GM21619 (cell line): ENCODE measurements at regions not wholly inside any gene's neighbourhood (a gene's known extent, or its start where the extent isn't known, plus 50 kb on each side); places are given as distances from the start of the nearest gene placed in this dataset.

Source experiments
- ATAC-seq: cut with Tn5 transposase; IDR thresholded peaks from one replicate; pipeline ENCODE4 v1.9.1; 2021; ENCODE audit not compliant: unreplicated experiment

- peak; percentile 47 for ATAC-seq
Observed at GRCh38 chr4:27813699-27814425, 953.2 kb downstream of the STIM2 start.

- no peak for ATAC-seq
Observed at GRCh38 chr4:27819246-27819645, 958.6 kb downstream of the STIM2 start.

- no peak for ATAC-seq
Observed at GRCh38 chr4:27828843-27829242, 968.2 kb downstream of the STIM2 start.

- ATAC-seq = no peak
Observed at GRCh38 chr4:27830251-27830650, 969.6 kb downstream of the STIM2 start.

GRCh38 chr4:27835851-27836250, 975.2 kb downstream of the STIM2 start:
- ATAC-seq = no peak

GRCh38 chr4:27836523-27836922, 975.9 kb downstream of the STIM2 start:
- no peak for ATAC-seq

GRCh38 chr4:27843776-27844175, 983.1 kb downstream of the STIM2 start:
- no peak for ATAC-seq

GRCh38 chr4:27844376-27844775, 983.7 kb downstream of the STIM2 start:
- ATAC-seq = no peak

- ATAC-seq = no peak
Observed at GRCh38 chr4:27846951-27847350, 986.3 kb downstream of the STIM2 start.

- ATAC-seq = no peak
Observed at GRCh38 chr4:27861381-27861787, 1000.7 kb downstream of the STIM2 start.

- no peak for ATAC-seq
Observed at GRCh38 chr4:27861802-27862201, 1001.2 kb downstream of the STIM2 start.

- no peak for ATAC-seq
Observed at GRCh38 chr4:27873596-27873995, 1013.0 kb downstream of the STIM2 start.

GRCh38 chr4:27881705-27882104, 1021.1 kb downstream of the STIM2 start:
- ATAC-seq = peak; percentile 72

GRCh38 chr4:27886120-27886519, 1025.5 kb downstream of the STIM2 start:
- no peak for ATAC-seq

GRCh38 chr4:27887646-27888045, 1027.0 kb downstream of the STIM2 start:
- ATAC-seq = no peak

- ATAC-seq = no peak
Observed at GRCh38 chr4:27888505-27888904, 1027.9 kb downstream of the STIM2 start.

GRCh38 chr4:27894951-27895350, 1034.3 kb downstream of the STIM2 start:
- ATAC-seq = no peak

- no peak for ATAC-seq
Observed at GRCh38 chr4:27908356-27908755, 1047.7 kb downstream of the STIM2 start.

GRCh38 chr4:27910227-27910626, 1049.6 kb downstream of the STIM2 start:
- no peak for ATAC-seq

GRCh38 chr4:27911047-27911446, 1050.4 kb downstream of the STIM2 start:
- ATAC-seq = no peak

GRCh38 chr4:27913738-27914137, 1053.1 kb downstream of the STIM2 start:
- ATAC-seq = no peak

GRCh38 chr4:27915822-27916221, 1055.2 kb downstream of the STIM2 start:
- ATAC-seq = no peak
